GM18517 (cell line): ENCODE measurements at regions not wholly inside any gene's neighbourhood (a gene's known extent, or its start where the extent isn't known, plus 50 kb on each side); places are given as distances from the start of the nearest gene placed in this dataset.

Experiments
- ATAC-seq: cut with Tn5 transposase; IDR thresholded peaks from one replicate; pipeline ENCODE4 v1.9.1; 2021; ENCODE audit warnings: mild to moderate bottlenecking, moderate library complexity; ENCODE audit not compliant: unreplicated experiment

GRCh38 chr1:38558500-38559445 is 300.8 kb downstream of the RRAGC start:
- no peak for ATAC-seq

- no peak for ATAC-seq
Measured at GRCh38 chr1:38558055-38558454, 301.5 kb downstream of the RRAGC start.

GRCh38 chr1:38555594-38555993 is 304.0 kb downstream of the RRAGC start:
- no peak for ATAC-seq

GRCh38 chr1:38555130-38555529 is 304.4 kb downstream of the RRAGC start:
- ATAC-seq, result no peak

DNA sequence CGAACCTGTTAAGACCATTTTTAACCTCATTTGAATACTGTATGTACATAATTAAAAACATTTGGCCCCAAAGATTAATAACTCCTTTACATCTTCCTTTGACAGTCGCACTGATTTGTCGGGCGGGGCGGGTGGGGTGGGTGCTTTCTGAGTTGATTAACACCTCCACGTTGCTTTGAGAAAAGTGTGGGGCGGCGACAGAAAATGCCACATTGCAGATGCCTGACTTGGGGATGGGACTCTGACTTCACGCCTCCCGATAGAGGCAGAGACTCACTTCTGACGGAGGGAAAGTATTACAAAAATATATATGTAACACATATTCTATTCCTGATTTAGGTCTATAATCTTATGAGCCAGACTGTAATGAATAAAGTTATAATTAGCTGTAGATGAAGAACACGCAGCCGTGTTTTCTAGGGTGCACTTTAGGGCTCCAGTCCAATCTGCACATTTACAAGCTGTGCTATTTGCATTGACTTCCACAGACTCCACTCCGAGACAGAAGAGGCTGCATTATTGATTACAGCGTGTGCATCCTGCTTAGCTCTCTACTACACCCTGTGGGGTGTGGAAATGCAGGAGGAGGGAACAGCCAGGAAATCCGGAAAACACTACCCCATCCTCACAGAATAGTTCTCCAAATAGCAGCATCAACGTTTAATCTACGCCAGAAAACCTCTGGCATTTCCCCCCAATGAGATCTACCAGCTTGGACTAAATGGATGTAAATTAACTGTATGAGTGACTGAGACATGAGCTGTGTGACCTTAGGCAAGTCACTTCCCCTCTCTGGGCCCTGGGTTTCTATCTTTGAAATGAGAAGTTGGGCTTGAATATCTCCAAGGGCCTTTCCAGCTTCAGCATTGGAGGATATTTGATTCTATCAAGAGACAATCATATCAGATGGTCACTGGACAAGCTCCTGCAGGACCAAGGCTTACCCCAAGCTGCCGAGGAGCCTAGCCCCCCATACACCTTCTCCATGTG is 308.0 kb downstream of the RRAGC start:
- no peak for ATAC-seq

DNA sequence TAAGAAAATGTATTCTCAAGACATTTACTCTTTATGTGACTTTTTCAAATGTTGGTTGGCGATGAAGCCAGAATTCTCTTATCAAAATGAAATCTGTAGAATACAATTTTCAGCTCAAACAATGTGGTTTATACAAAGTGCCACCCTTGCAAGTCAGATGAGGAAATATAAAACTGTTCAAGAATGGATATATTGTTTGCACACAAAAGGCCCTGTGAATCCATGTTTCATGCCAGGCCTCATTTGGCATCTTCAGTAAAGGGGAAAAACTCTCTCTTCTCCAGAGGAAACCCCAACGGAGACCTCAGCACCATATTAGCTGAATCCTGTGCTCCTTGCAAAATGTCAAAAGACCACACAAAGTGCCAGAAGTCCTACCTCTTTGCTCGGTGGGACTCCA is 310.4 kb downstream of the RRAGC start:
- ATAC-seq, result no peak

GRCh38 chr1:38547321-38547720 is 312.3 kb downstream of the RRAGC start:
- no peak for ATAC-seq

- ATAC-seq, result no peak
Measured at GRCh38 chr1:38546636-38547035, 312.9 kb downstream of the RRAGC start.

- ATAC-seq, result no peak
Measured at GRCh38 chr1:38541223-38541622, 318.3 kb downstream of the RRAGC start.

GRCh38 chr1:38539931-38540330 is 319.6 kb downstream of the RRAGC start:
- no peak for ATAC-seq

- no peak for ATAC-seq
Measured at GRCh38 chr1:38538834-38539233, 320.7 kb downstream of the RRAGC start.

DNA sequence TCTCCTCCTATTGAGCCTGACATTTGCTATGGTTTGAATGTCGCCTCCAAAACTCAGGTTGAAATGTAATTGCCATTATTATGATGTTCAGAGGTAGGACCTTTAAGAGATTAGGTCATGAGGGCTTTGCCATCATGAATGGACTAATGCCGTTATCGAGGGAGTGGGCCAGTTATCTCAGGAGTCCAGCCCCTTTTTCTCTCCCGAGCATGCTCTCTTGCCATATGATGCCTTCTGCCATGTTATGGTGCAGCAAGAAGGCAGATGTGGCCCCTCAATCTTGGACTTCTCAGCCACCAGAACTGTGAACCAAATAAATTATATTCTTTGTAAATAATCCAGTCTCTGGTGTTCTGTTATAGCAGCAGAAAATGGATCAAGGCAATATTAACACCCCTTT is 323.5 kb downstream of the RRAGC start:
- ATAC-seq, result no peak

GRCh38 chr1:38534473-38534823 is 325.1 kb downstream of the RRAGC start:
- no peak for ATAC-seq

DNA sequence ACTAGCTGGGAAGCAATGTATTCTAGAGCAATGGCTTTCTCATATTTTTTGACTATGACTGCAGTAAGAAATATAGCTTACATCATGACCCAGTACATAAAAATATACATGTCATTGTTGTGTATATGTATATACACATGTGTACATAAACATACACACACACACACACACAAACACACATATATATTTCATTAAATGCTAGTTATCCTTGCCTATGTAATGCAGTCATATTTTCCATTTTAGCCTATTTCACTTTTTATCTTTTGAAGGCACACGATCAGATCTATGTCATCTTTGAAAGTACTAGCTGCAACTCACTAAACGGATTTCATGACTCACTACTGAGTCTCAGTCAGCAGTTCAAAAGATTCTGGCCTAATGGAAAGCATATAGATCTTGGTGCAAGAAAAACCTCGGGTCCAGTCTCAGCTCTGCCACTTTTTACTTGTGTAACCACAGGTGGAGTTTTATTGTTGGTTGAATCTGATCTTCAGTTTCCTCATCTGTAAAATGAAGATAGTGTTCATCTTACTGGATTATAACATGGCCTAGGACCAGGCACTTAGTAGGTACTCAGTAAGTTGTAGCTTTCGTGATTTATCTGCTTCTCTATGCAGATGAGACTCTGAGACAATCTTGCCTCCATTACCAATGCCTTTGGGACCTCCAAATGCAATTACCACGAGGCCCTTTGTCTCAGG is 325.6 kb downstream of the RRAGC start:
- ATAC-seq, result no peak

DNA sequence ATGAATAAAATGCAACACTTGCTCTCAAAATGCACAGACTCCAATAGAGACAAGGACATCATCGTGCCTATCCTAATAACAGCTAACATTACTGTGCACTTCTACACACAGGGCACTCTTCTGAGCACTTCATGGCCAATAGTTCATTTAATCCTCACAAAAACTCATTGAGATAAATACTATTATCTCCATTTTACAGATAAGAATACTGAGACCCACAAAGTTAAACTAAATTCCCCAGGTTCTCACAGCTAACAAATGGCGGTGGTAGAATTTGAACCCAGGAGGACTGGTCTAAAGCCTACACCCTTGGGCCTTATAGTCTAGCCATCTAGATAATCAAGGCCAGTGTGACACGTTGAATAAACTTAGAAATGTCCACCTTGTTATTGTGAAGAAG is 328.6 kb downstream of the RRAGC start:
- no peak for ATAC-seq

DNA sequence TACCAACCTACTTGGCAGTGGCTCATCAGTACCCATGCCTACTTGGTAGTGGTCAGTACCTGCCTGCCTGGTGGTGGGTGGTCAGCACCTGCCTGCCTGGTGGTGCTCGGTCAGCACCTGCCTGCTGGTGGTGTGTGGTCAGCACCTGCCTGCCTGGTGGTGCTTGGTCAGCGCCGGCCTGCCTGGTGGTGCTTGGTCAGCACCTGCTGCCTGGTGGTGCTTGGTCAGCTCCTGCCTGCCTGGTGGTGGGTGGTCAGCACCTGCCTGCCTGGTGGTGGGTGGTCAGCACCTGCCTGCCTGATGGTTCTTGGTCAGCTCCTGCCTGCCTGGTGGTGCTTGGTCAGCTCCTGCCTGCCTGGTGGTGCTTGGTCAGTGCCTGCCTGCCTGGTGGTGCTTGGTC is 329.6 kb downstream of the RRAGC start:
- no peak for ATAC-seq

GRCh38 chr1:38529391-38529790 is 330.2 kb downstream of the RRAGC start:
- no peak for ATAC-seq

GRCh38 chr1:38528623-38529022 is 330.9 kb downstream of the RRAGC start:
- ATAC-seq, result no peak

- ATAC-seq, result peak; percentile 89
Measured at GRCh38 chr1:38527373-38527966, 332.1 kb downstream of the RRAGC start.

DNA sequence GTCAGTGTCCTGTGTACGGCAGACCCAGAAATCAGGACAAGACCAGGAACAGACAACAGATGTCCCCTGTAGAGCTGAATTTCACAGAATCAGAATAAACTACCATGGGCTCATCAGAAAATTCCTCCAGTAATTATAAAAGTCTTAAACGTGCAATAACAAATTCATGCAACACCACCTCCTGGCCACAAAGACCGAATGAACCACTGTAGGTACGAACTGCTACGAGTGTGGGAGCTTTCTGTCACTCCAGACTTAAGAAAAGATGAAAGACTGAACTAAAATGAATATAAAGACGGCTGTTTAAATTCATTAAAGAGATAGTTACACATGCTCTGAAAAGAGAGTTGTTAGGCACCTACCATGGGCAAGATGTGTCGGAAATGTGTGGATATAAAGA is 333.5 kb downstream of the RRAGC start:
- ATAC-seq, result no peak
